Nephron (organoid): ENCODE measurements at regions not wholly inside any gene's neighbourhood (a gene's known extent, or its start where the extent isn't known, plus 50 kb on each side); places are given as distances from the start of the nearest gene placed in this dataset.

Source experiments
- H3K27ac Mint-ChIP-seq, 3 experiments: 2 replicates each; pipeline ENCODE4 v1.8.0; 2020; ENCODE audit warnings: mixed read lengths in 3 of 3, mild to moderate bottlenecking in 2 of 3, moderate library complexity in 1 of 3
- H3K27me3 Mint-ChIP-seq: 2 replicates; pipeline ENCODE4 v1.8.0; 2021; ENCODE audit warnings: low read depth, mild to moderate bottlenecking, moderate library complexity, mixed read lengths
- H3K36me3 Mint-ChIP-seq: 2 replicates; pipeline ENCODE4 v1.8.0; 2020; ENCODE audit warnings: low read depth, mixed read lengths
- H3K4me1 Mint-ChIP-seq: 2 replicates; pipeline ENCODE4 v1.8.0; 2020; ENCODE audit warnings: mixed read lengths
- H3K4me3 Mint-ChIP-seq, 3 experiments: 2 replicates each; pipeline ENCODE4 v1.8.0; 2020; ENCODE audit warnings: mild to moderate bottlenecking in 3 of 3, mixed read lengths in 3 of 3, moderate library complexity in 2 of 3
- H3K9me3 Mint-ChIP-seq: 2 replicates; pipeline ENCODE4 v1.8.0; 2020; ENCODE audit warnings: mixed read lengths
- TF ChIP-seq, protein P1 (sequence below), 3 experiments: fragments of 200-600 bp; sonication (generic); IDR thresholded peaks; one replicate each; pipeline ENCODE4 v1.5.0; 2021; ENCODE audit warnings: antibody characterized with exemption in 3 of 3; ENCODE audit not compliant: unreplicated experiment in 3 of 3

DNA sequence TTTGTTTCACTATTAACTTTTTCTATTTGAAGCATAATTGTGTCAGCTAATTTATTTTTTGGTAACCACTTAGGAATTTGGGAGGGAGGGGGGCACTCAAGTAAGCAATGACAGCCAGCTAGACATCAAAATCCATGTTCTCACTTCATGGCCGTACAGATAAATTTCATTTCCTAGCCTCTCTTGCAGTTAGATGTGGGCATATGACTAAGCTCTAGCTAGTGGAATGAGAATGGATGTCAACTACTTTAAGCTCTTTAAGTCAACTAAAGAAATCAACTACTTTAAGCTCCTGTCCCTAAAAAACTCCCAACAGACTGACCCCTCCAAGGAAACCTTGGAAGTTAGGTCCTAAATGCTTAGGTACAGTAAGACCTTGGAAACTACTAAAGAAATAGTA is 92.0 kb downstream of the KCNRG start:
- Mint-ChIP-seq H3K27ac (peak overlapping the region in 1 of 3 experiments; percentile 79), H3K9me3 (peaks cover 5% of the 10 kb centered on the region), H3K36me3 (peaks cover 21% of the 10 kb centered on the region), H3K4me3 (no peak overlapping the region), H3K4me1 (no peaks in the 10 kb centered on the region), H3K27me3 (no peaks in the 10 kb centered on the region)
- TF ChIP-seq, protein P1, sequence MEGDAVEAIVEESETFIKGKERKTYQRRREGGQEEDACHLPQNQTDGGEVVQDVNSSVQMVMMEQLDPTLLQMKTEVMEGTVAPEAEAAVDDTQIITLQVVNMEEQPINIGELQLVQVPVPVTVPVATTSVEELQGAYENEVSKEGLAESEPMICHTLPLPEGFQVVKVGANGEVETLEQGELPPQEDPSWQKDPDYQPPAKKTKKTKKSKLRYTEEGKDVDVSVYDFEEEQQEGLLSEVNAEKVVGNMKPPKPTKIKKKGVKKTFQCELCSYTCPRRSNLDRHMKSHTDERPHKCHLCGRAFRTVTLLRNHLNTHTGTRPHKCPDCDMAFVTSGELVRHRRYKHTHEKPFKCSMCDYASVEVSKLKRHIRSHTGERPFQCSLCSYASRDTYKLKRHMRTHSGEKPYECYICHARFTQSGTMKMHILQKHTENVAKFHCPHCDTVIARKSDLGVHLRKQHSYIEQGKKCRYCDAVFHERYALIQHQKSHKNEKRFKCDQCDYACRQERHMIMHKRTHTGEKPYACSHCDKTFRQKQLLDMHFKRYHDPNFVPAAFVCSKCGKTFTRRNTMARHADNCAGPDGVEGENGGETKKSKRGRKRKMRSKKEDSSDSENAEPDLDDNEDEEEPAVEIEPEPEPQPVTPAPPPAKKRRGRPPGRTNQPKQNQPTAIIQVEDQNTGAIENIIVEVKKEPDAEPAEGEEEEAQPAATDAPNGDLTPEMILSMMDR (IDR thresholded peaks at IDR 0.05; ENCODE audit: unreplicated experiment in 3 of 3): no peak

- H3K27me3 Mint-ChIP-seq: peaks cover 5% of the 10 kb centered on the region
- H3K9me3 Mint-ChIP-seq: no peaks in the 10 kb centered on the region
- no peaks in the 10 kb centered on the region for H3K4me1 Mint-ChIP-seq
- H3K27ac Mint-ChIP-seq: no peak overlapping the region
- H3K4me3 Mint-ChIP-seq: no peak overlapping the region
- peaks cover 8% of the 10 kb centered on the region for H3K36me3 Mint-ChIP-seq
- TF ChIP-seq, protein P1 (IDR thresholded peaks at IDR 0.05; ENCODE audit: unreplicated experiment in 3 of 3): no peak
These were observed 99.7 kb downstream of the KCNRG start for GRCh38 chr13:50114961-50115360.

DNA sequence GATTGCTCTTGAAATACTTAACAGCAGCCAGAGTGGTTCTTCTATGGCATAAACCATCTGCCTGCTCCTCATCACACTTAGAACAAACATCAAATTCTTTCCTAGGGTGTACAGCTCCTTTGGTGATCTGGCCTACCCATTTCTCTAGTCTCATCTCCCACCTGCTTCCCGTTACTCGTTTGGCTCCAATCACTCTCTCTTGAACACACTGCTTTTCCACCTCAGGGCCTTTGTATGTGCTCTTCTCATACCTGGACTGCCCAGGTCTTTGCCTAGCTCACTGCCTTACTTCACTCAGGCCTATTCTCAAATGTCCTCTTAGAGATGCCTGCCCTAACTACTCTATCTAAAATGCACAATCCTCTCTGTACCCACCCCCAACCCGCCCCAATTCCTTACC is 100.5 kb downstream of the KCNRG start:
- TF ChIP-seq, protein P1 (IDR thresholded peaks at IDR 0.05; ENCODE audit: unreplicated experiment in 3 of 3): no peak
- H3K27me3 Mint-ChIP-seq: peaks cover 7% of the 10 kb centered on the region
- no peak overlapping the region for H3K4me3 Mint-ChIP-seq
- H3K36me3 Mint-ChIP-seq: peaks cover 10% of the 10 kb centered on the region
- H3K27ac Mint-ChIP-seq: no peak overlapping the region
- no peaks in the 10 kb centered on the region for H3K4me1 Mint-ChIP-seq
- H3K9me3 Mint-ChIP-seq: no peaks in the 10 kb centered on the region

- Mint-ChIP-seq H3K27ac (peak overlapping the region in 2 of 3 experiments; percentile 19 to 73), H3K36me3 (peaks cover 16% of the 10 kb centered on the region), H3K4me3 (no peak overlapping the region), H3K4me1 (no peaks in the 10 kb centered on the region), H3K27me3 (peaks cover 12% of the 10 kb centered on the region), H3K9me3 (no peaks in the 10 kb centered on the region)
- TF ChIP-seq, protein P1 (IDR thresholded peaks at IDR 0.05; ENCODE audit: unreplicated experiment in 3 of 3): no peak
These were observed 101.3 kb downstream of the KCNRG start for GRCh38 chr13:50116430-50116973.

- Mint-ChIP-seq H3K9me3 (no peaks in the 10 kb centered on the region), H3K36me3 (peaks cover 24% of the 10 kb centered on the region)
- TF ChIP-seq, protein P1 (IDR thresholded peaks at IDR 0.05; ENCODE audit: unreplicated experiment in 3 of 3): no peak
These were observed 104.3 kb downstream of the KCNRG start for GRCh38 chr13:50119591-50119990.

GRCh38 chr13:50122455-50122854 is 107.2 kb downstream of the KCNRG start:
- peak overlapping the region; percentile 2 to 80 (median 72) for H3K27ac Mint-ChIP-seq
- H3K36me3 Mint-ChIP-seq: peaks cover 20% of the 10 kb centered on the region
- H3K4me3 Mint-ChIP-seq: peak overlapping the region; percentile 82 to 93 (median 90)
- peaks cover 35% of the 10 kb centered on the region for H3K4me1 Mint-ChIP-seq
- H3K9me3 Mint-ChIP-seq: no peaks in the 10 kb centered on the region
- TF ChIP-seq, protein P1 (IDR thresholded peaks at IDR 0.05; ENCODE audit: unreplicated experiment in 3 of 3): no peak
- peaks cover 41% of the 10 kb centered on the region for H3K27me3 Mint-ChIP-seq

More at GRCh38 chr13:50119591-50119990, 104.3 kb downstream of the KCNRG start:
- Mint-ChIP-seq H3K27me3 (peaks cover 25% of the 10 kb centered on the region), H3K4me3 (no peak overlapping the region), H3K4me1 (peaks cover 21% of the 10 kb centered on the region), H3K27ac (peak overlapping the region in 1 of 3 experiments; percentile 8)
